Aorta (tissue), 5 donors: ENCODE measurements at regions not wholly inside any gene's neighbourhood (a gene's known extent, or its start where the extent isn't known, plus 50 kb on each side); places are given as distances from the start of the nearest gene placed in this dataset.
A peak's percentile ranks its signal among the peaks of the same experiment; 100 is the strongest.

Experiments used
- ATAC-seq: fragments of 200-7000 bp; cut with Tn5 transposase; one replicate; pipeline ENCODE4 v1.9.1; 2022; ENCODE audit warnings: moderate library complexity; ENCODE audit not compliant: low FRiP score
- DNase-seq, 2 donors: peaks; one replicate each; pipeline ENCODE4 v3.0.0-alpha.2; 2020
- H3K27ac ChIP-seq, 2 donors: one replicate each; pipeline ENCODE4 v1.5.1; 2013; ENCODE audit warnings: low read length in 2 of 2, mild to moderate bottlenecking in 2 of 2, moderate library complexity in 2 of 2, control low read depth in 1 of 2, inconsistent platforms in 1 of 2, low read depth in 1 of 2
- H3K27me3 ChIP-seq, 2 donors: one replicate each; pipeline ENCODE4 v1.6.1; 2013; ENCODE audit warnings: control low read depth in 1 of 2, low read length in 1 of 2, mild to moderate bottlenecking in 1 of 2, moderate library complexity in 1 of 2; ENCODE audit not compliant: insufficient read depth in 2 of 2, control insufficient read depth in 1 of 2
- H3K36me3 ChIP-seq, 2 donors: one replicate each; pipeline ENCODE4 v1.6.1; 2013; ENCODE audit warnings: control low read depth in 1 of 2, low read length in 1 of 2, mild to moderate bottlenecking in 1 of 2; ENCODE audit not compliant: insufficient read depth in 2 of 2, control insufficient read depth in 1 of 2
- H3K4me1 ChIP-seq, 2 donors: one replicate each; pipeline ENCODE4 v1.6.1; 2013; ENCODE audit warnings: low read length in 2 of 2, control low read depth in 1 of 2, mild to moderate bottlenecking in 1 of 2, moderate library complexity in 1 of 2; ENCODE audit not compliant: insufficient read depth in 2 of 2, control insufficient read depth in 1 of 2
- H3K4me3 ChIP-seq, 2 donors: one replicate each; pipeline ENCODE4 v1.5.1; 2013; ENCODE audit warnings: low read length in 2 of 2, control low read depth in 1 of 2, mild to moderate bottlenecking in 1 of 2
- H3K9me3 ChIP-seq: one replicate; pipeline ENCODE4 v1.6.1; 2013; ENCODE audit warnings: mild to moderate bottlenecking, low read length; ENCODE audit not compliant: control insufficient read depth
- WGBS, 2 donors: extraction: QIAGEN DNeasy Blood & Tissue Kit; methylation state at CpG; one replicate each; pipeline ENCODE4 v1.1.7; 2013; 5-methylcytosine and 5-hydroxymethylcytosine counted together
- intact Hi-C, 2 donors: fragments of 100-400 bp; cut with DNase I; formaldehyde crosslinking; loops; one replicate each; pipeline versions ENCODE4 v1.14.2 to v1.15.0; 2022
- donor health status: healthy with polysubstance abuse.
- donor health status: Bipolar disorder and iron deficiency.
- donor health status: DM: no; HTN: no; CAD: no.
- donor health status: DM: no; HTN: no; CAD: no.
- donor health status: DM: yes; HTN: yes; CAD: no.

GRCh38 chr2:212709280-212709679 lies 170.7 kb upstream of the ERBB4 start:
- ATAC-seq = no peak

GRCh38 chr2:212708355-212708754 lies 169.8 kb upstream of the ERBB4 start:
- DNase-seq (no peak), ATAC-seq (no peak)
- H3K4me1 ChIP-seq = no peaks in the 10 kb centered on the region
- no peaks in the 10 kb centered on the region for H3K9me3 ChIP-seq
- H3K4me3 ChIP-seq = no peak overlapping the region
- H3K36me3 ChIP-seq = no peaks in the 10 kb centered on the region
- H3K27me3 ChIP-seq = no peaks in the 10 kb centered on the region
- intact Hi-C loops = no loop called here
- WGBS, 2 donors = 12 to 16% methylated on average over 2 of the region's 2 CpGs
- H3K27ac ChIP-seq = no peak overlapping the region

More at GRCh38 chr2:212709280-212709679, 170.7 kb upstream of the ERBB4 start:
- Histone ChIP-seq H3K27me3 (no peaks in the 10 kb centered on the region), H3K4me1 (no peaks in the 10 kb centered on the region), H3K36me3 (no peaks in the 10 kb centered on the region), H3K4me3 (no peak overlapping the region), H3K9me3 (no peaks in the 10 kb centered on the region), H3K27ac (no peak overlapping the region)
- WGBS, 2 donors = 86 to 90% methylated on average over 3 of the region's 3 CpGs
- intact Hi-C loops = no loop called here
- DNase-seq = no peak

DNA sequence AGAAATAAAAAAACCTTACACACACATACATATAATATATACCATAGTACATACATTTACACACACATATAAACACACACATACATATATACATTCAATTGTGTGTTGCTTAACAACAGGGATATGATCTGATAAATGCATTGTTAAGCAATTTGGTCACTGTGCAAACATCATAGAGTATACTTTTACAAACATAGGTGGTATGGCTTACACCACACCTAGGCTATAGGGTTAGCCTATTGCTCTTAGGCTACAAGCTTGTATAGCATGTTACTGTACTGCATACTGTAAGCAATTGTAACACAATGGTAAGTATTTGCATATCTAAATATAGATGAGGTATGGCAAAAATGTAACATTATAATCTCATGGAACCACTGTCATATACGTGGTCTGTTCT lies 156.8 kb upstream of the ERBB4 start:
- Histone ChIP-seq H3K4me1 (no peaks in the 10 kb centered on the region), H3K9me3 (no peaks in the 10 kb centered on the region), H3K27me3 (no peaks in the 10 kb centered on the region), H3K27ac (no peak overlapping the region), H3K4me3 (no peak overlapping the region), H3K36me3 (no peaks in the 10 kb centered on the region)
- 83 to 91% methylated on average over 1 of the region's 1 CpG for WGBS, 2 donors
- intact Hi-C loops = loop anchor here in 1 of 2 donors (10.0 kb wide), 1 partner anchor 559 kb away; no protein-coding TSS in a partner anchor
- ATAC-seq = no peak
- no peak for DNase-seq

DNA sequence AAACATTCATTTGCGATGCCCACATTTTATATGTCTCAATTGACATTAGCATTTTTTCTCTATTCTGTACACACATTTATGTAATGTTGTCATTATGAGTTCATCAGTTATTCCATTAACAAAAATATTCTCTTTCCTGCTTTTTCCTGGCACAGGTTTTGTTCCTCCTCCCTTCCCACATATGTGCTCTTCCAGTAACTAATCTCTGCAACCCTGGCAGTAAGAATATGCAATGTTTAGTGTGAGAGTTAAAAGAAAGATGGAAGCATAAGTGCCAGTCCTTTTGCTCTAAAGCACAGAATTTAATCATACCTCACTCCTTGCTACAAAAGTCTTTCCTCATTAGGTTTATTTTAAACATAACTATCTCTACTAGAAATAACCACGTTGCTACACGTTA lies 155.8 kb upstream of the ERBB4 start:
- Histone ChIP-seq H3K9me3 (no peaks in the 10 kb centered on the region), H3K36me3 (no peaks in the 10 kb centered on the region), H3K4me1 (no peaks in the 10 kb centered on the region), H3K27me3 (no peaks in the 10 kb centered on the region), H3K4me3 (no peak overlapping the region), H3K27ac (no peak overlapping the region)
- no peak for DNase-seq
- no peak for ATAC-seq
- intact Hi-C loops = loop anchor here in 1 of 2 donors (10.0 kb wide), 1 partner anchor 560 kb away; no protein-coding TSS in a partner anchor
- WGBS, 2 donors = 24 to 33% methylated on average over 3 of the region's 3 CpGs

- Histone ChIP-seq H3K4me1 (no peaks in the 10 kb centered on the region), H3K27ac (no peak overlapping the region), H3K36me3 (no peaks in the 10 kb centered on the region), H3K4me3 (no peak overlapping the region), H3K27me3 (no peaks in the 10 kb centered on the region), H3K9me3 (no peaks in the 10 kb centered on the region)
- DNase-seq = no peak
- intact Hi-C loops = loop anchor here in 1 of 2 donors (10.0 kb wide), 1 partner anchor 562 kb away; no protein-coding TSS in a partner anchor
- no peak for ATAC-seq
- 75 to 90% methylated on average over 3 of the region's 3 CpGs for WGBS, 2 donors
These were observed 153.9 kb upstream of the ERBB4 start for GRCh38 chr2:212692466-212692865.

GRCh38 chr2:212686285-212686895 lies 147.8 kb upstream of the ERBB4 start:
- intact Hi-C loops = loop anchor here (5.0 to 10.0 kb wide), 2 partner anchors 466 to 478 kb away; partner anchors contain the start of gene IKZF2 (in 1 of the 2)
- Histone ChIP-seq H3K4me1 (no peaks in the 10 kb centered on the region), H3K27me3 (no peaks in the 10 kb centered on the region), H3K27ac (no peak overlapping the region), H3K4me3 (no peak overlapping the region), H3K9me3 (no peaks in the 10 kb centered on the region), H3K36me3 (no peaks in the 10 kb centered on the region)
- 14% methylated on average over 10 of the region's 10 CpGs for WGBS, 2 donors
- ATAC-seq (peak; percentile 77), DNase-seq (peak; percentile 57 to 80)

DNA sequence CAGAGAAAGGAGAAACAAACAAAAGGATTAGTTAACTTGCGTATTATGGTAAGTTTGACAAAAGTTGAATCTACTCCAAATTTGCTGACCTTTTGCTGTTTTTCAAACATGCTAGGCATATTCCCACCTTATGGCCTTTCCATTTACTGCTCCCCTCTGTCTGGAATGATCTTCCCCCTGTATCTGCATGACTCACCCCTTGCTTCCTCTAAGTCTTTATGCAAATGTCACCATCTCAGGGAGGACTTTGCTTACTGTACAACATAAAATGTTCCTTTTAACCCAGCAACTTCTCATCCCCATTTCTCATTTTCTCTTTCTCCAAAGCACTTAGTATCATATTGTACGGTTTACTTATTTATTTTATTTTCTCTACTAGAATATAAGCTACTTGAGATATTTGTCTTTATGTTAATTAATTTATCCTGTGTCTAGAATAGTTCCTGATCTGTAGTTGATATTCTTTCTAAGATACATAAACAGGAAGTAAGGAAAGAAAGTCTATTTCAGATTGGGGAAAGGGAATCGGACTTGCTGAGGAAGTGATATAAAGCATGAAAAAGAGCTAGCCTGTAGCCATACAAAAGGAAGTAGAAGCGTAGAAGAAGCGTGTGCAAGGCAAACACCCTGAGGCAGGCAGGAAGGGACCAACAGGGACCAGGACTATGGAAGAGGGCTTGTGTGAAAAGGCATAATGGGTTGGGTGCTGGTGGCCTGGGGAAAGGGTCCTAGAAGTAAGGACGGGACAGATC lies 144.9 kb upstream of the ERBB4 start:
- WGBS, 2 donors = 81 to 88% methylated on average over 6 of the region's 6 CpGs
- Histone ChIP-seq H3K4me3 (no peak overlapping the region), H3K4me1 (no peaks in the 10 kb centered on the region), H3K27me3 (no peaks in the 10 kb centered on the region), H3K27ac (no peak overlapping the region), H3K9me3 (no peaks in the 10 kb centered on the region), H3K36me3 (no peaks in the 10 kb centered on the region)
- ATAC-seq (no peak), DNase-seq (no peak)
- intact Hi-C loops = loop anchor here in 1 of 2 donors (10.0 kb wide), 1 partner anchor 481 kb away; no protein-coding TSS in a partner anchor

DNA sequence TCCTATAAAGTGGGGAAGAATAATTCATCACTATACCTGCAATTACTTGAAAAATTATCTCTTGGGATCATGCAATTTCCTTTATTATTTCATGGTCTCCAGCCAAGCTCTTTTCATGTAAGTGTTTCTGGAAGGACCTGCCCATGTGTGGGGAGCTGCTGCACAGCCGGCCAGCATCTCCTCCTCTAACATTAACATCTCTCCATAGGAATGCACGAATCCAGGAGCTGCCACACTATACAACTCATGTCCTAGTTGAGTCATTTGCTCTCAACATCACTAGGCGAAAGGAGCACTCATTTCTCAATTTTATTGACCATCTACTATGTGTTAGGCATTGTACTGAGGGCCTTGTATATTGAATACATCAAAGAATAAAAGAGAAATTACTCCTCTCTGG lies 144.3 kb upstream of the ERBB4 start:
- H3K4me1 ChIP-seq = no peaks in the 10 kb centered on the region
- no peaks in the 10 kb centered on the region for H3K27me3 ChIP-seq
- no peak overlapping the region for H3K27ac ChIP-seq
- no peak for ATAC-seq
- 87 to 88% methylated on average over 3 of the region's 3 CpGs for WGBS, 2 donors
- no peak for DNase-seq
- no peak overlapping the region for H3K4me3 ChIP-seq
- H3K36me3 ChIP-seq = no peaks in the 10 kb centered on the region
- H3K9me3 ChIP-seq = no peaks in the 10 kb centered on the region
- intact Hi-C loops = loop anchor here in 1 of 2 donors (10.0 kb wide), 1 partner anchor 482 kb away; no protein-coding TSS in a partner anchor

DNA sequence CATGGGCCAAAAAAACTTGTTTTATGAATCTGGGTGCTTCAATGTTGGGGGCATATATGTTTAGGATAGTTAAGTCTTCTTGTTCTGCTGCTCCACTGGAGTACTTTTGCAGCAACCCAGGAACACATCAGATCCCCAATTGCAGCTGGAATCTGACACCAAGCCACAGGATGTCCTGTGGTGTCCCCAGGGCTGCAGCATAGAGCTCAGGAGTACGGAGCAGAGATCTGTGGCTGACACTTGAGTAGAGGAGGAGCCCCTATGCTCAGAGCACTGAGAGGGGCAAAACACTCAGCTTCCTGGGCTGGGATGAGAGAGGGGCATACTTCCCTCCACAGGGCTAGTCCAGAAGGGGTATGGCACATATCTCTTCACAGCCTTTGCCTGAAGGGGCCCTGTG lies 138.9 kb upstream of the ERBB4 start:
- H3K36me3 ChIP-seq = no peaks in the 10 kb centered on the region
- intact Hi-C loops = no loop called here
- no peaks in the 10 kb centered on the region for H3K4me1 ChIP-seq
- no peaks in the 10 kb centered on the region for H3K27me3 ChIP-seq
- H3K9me3 ChIP-seq = no peaks in the 10 kb centered on the region
- no peak for DNase-seq
- no peak overlapping the region for H3K4me3 ChIP-seq
- H3K27ac ChIP-seq = no peak overlapping the region
- WGBS, 2 donors = 88 to 93% methylated on average over 1 of the region's 1 CpG
- no peak for ATAC-seq
